Fibroblast of mammary gland (primary cell): ENCODE measurements at regions not wholly inside any gene's neighbourhood (a gene's known extent, or its start where the extent isn't known, plus 50 kb on each side); places are given as distances from the start of the nearest gene placed in this dataset.

ENCODE experiments used
- DNase-seq: peaks from one replicate; pipeline ENCODE4 v3.0.0-alpha.2; 2010; ENCODE audit warnings: low read depth
- H3K4me3 ChIP-seq: 2 replicates; pipeline ENCODE4 v1.5.1; 2011; ENCODE audit warnings: low read depth, mild to moderate bottlenecking, low read length, moderate library complexity; ENCODE audit not compliant: control insufficient read depth
- CTCF ChIP-seq: conservative IDR thresholded peaks from 2 replicates; pipeline ENCODE4 v1.5.1; 2011; ENCODE audit warnings: low read depth, low read length, inconsistent platforms; ENCODE audit not compliant: control insufficient read depth, insufficient read depth

GRCh38 chr9:15357050-15357653 is 50.1 kb upstream of the TTC39B start:
- TF ChIP-seq CTCF, result no peak
- no peak overlapping the region for H3K4me3 ChIP-seq
- DNase-seq, result no peak
